ENCODE measurements at regions not wholly inside any gene's neighbourhood (a gene's known extent, or its start where the extent isn't known, plus 50 kb on each side); places are given as distances from the start of the nearest gene placed in this dataset.

- DNase-seq = peak in 1 of 3 donors; percentile 30
Observed at GRCh38 chrX:55546956-55547355, 57.3 kb upstream of the USP51 start.

Data from muscle of back (tissue), 3 donors.